ENCODE measurements at regions not wholly inside any gene's neighbourhood (a gene's known extent, or its start where the extent isn't known, plus 50 kb on each side); places are given as distances from the start of the nearest gene placed in this dataset.

- DNase-seq (ENCODE audit: low read depth) = no peak
- TF ChIP-seq CTCF (IDR thresholded peaks at IDR 0.05; ENCODE audit: insufficient read depth, low read depth, low read length) = no peak
- H3K4me3 ChIP-seq (ENCODE audit: low read depth, low read length) = no peak overlapping the region
Measured at GRCh38 chr1:191152776-191153175, 675.1 kb upstream of the BRINP3 start.

GRCh38 chr1:191155178-191155577 lies 677.5 kb upstream of the BRINP3 start:
- DNase-seq (ENCODE audit: low read depth) = no peak
- TF ChIP-seq CTCF (IDR thresholded peaks at IDR 0.05; ENCODE audit: insufficient read depth, low read depth, low read length) = no peak
- H3K4me3 ChIP-seq (ENCODE audit: low read depth, low read length) = no peak overlapping the region

GRCh38 chr1:191160837-191161236 lies 683.2 kb upstream of the BRINP3 start:
- no peak for DNase-seq (ENCODE audit: low read depth)
- TF ChIP-seq CTCF (IDR thresholded peaks at IDR 0.05; ENCODE audit: insufficient read depth, low read depth, low read length) = no peak

GRCh38 chr1:191162762-191163161 lies 685.1 kb upstream of the BRINP3 start:
- TF ChIP-seq CTCF (IDR thresholded peaks at IDR 0.05; ENCODE audit: insufficient read depth, low read depth, low read length) = no peak
- no peak for DNase-seq (ENCODE audit: low read depth)
- H3K4me3 ChIP-seq (ENCODE audit: low read depth, low read length) = no peak overlapping the region

More at GRCh38 chr1:191160837-191161236, 683.2 kb upstream of the BRINP3 start:
- no peak overlapping the region for H3K4me3 ChIP-seq (ENCODE audit: low read depth, low read length)

GRCh38 chr1:191163621-191164020 lies 686.0 kb upstream of the BRINP3 start:
- H3K4me3 ChIP-seq (ENCODE audit: low read depth, low read length) = no peak overlapping the region
- DNase-seq (ENCODE audit: low read depth) = no peak
- no peak for TF ChIP-seq CTCF (IDR thresholded peaks at IDR 0.05; ENCODE audit: insufficient read depth, low read depth, low read length)

- no peak overlapping the region for H3K4me3 ChIP-seq (ENCODE audit: low read depth, low read length)
- no peak for DNase-seq (ENCODE audit: low read depth)
- TF ChIP-seq CTCF (IDR thresholded peaks at IDR 0.05; ENCODE audit: insufficient read depth, low read depth, low read length) = no peak
Measured at GRCh38 chr1:191174298-191174697, 696.6 kb upstream of the BRINP3 start.

GRCh38 chr1:191176131-191176530 lies 698.5 kb upstream of the BRINP3 start:
- H3K4me3 ChIP-seq (ENCODE audit: low read depth, low read length) = no peak overlapping the region
- no peak for DNase-seq (ENCODE audit: low read depth)
- no peak for TF ChIP-seq CTCF (IDR thresholded peaks at IDR 0.05; ENCODE audit: insufficient read depth, low read depth, low read length)
